ENCODE measurements at regions not wholly inside any gene's neighbourhood (a gene's known extent, or its start where the extent isn't known, plus 50 kb on each side); places are given as distances from the start of the nearest gene placed in this dataset.

DNA sequence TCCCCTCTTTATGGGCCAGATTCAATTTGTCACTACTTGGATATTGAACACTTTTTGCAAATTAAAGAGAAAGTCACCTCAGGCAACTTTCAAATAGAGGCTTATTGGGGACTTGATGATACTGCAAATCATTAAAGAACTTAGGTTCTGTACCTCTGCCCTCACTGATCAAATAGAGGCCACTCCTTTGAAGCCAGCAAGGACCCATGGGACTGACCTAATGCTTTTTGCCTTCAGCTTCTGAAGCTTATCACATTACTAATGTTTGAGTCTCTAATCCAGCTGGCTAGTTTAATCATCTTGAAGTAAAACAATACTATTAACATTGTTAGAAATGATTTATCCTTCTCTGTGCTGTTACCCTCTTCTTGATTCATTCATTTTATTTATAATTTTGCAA is 93.0 kb upstream of the ZNF800 start:
- intact Hi-C loops (cut with DNase I), result no loop called here
- DNase-seq, result no peak
- H3K9me3 ChIP-seq (ENCODE audit: control insufficient read depth in 2 of 3, insufficient read depth in 1 of 3, low read length in 3 of 3), result peaks cover 0 to 2% (median 0%) of the 10 kb centered on the region in 3 donors
- H3K9ac ChIP-seq (ENCODE audit: low read length in 3 of 3), result no peak overlapping the region
- H3K4me3 ChIP-seq (ENCODE audit: low read length in 3 of 3), result no peak overlapping the region
- FAIRE-seq, result no peak
- no peaks in the 10 kb centered on the region for H3K27me3 ChIP-seq (ENCODE audit: control insufficient read depth, insufficient read depth, low read length)
- no peaks in the 10 kb centered on the region for H3K36me3 ChIP-seq (ENCODE audit: control insufficient read depth in 2 of 3, insufficient read depth in 3 of 3, low read length in 3 of 3)
- TF ChIP-seq, protein P1, sequence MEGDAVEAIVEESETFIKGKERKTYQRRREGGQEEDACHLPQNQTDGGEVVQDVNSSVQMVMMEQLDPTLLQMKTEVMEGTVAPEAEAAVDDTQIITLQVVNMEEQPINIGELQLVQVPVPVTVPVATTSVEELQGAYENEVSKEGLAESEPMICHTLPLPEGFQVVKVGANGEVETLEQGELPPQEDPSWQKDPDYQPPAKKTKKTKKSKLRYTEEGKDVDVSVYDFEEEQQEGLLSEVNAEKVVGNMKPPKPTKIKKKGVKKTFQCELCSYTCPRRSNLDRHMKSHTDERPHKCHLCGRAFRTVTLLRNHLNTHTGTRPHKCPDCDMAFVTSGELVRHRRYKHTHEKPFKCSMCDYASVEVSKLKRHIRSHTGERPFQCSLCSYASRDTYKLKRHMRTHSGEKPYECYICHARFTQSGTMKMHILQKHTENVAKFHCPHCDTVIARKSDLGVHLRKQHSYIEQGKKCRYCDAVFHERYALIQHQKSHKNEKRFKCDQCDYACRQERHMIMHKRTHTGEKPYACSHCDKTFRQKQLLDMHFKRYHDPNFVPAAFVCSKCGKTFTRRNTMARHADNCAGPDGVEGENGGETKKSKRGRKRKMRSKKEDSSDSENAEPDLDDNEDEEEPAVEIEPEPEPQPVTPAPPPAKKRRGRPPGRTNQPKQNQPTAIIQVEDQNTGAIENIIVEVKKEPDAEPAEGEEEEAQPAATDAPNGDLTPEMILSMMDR (IDR thresholded peaks at IDR 0.05; ENCODE audit: borderline replicate concordance, extremely low read depth, insufficient read depth), result no peak
- H3K27ac ChIP-seq (ENCODE audit: low read depth in 2 of 2, low read length in 2 of 2), result no peak overlapping the region
- H3K4me1 ChIP-seq (ENCODE audit: control insufficient read depth in 2 of 3, insufficient read depth in 2 of 3, low read depth in 1 of 3, low read length in 3 of 3), result no peaks in the 10 kb centered on the region

DNA sequence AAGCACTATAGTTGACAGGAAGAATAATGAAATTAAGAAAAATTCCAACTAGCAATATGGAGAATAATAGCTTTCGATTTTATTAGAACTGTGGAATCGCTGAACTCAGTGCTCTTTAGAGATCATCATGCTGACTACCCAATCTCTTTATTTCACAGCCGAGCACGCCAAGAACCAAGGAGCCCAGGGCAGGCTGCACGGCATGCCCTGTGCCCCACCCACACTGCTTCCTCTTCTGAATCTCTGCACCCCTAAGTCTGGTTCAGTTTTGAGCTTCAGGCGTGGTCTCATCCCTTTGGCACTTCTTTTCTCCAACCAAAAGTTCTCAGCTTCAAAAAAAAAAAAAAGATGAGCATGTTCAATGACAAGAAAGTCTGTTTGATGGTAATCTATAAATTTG is 92.4 kb upstream of the ZNF800 start:
- Histone ChIP-seq H3K4me3 (ENCODE audit: low read length in 3 of 3) (no peak overlapping the region), H3K4me1 (ENCODE audit: control insufficient read depth in 2 of 3, insufficient read depth in 2 of 3, low read depth in 1 of 3, low read length in 3 of 3) (no peaks in the 10 kb centered on the region), H3K9me3 (ENCODE audit: control insufficient read depth in 2 of 3, insufficient read depth in 1 of 3, low read length in 3 of 3) (peaks cover 0 to 2% (median 0%) of the 10 kb centered on the region in 3 donors), H3K27ac (ENCODE audit: low read depth in 2 of 2, low read length in 2 of 2) (no peak overlapping the region), H3K9ac (ENCODE audit: low read length in 3 of 3) (no peak overlapping the region), H3K36me3 (ENCODE audit: control insufficient read depth in 2 of 3, insufficient read depth in 3 of 3, low read length in 3 of 3) (no peaks in the 10 kb centered on the region), H3K27me3 (ENCODE audit: control insufficient read depth, insufficient read depth, low read length) (no peaks in the 10 kb centered on the region)
- TF ChIP-seq, protein P1 (IDR thresholded peaks at IDR 0.05; ENCODE audit: borderline replicate concordance, extremely low read depth, insufficient read depth), result no peak
- DNase-seq (no peak), FAIRE-seq (no peak)
- intact Hi-C loops (cut with DNase I), result no loop called here

DNA sequence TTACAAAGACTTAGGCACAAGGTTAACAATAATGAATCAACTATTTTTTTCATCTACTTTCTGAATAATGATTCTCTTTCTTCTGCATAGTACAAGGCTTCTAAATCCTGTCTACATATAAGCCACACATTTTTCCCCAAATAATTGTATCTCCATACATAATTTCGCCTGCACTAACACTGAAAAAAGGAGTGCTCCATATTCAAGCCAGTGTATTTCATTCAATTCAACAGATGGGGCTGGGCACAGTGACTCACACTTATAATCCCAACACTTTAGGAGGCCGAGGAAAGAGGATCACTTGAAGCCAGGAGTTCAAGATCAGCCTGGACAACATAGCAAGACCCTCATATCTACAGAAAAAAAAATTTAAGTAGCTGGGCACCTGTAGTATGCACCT is 86.0 kb upstream of the ZNF800 start:
- intact Hi-C loops (cut with DNase I), result no loop called here
- H3K27ac ChIP-seq (ENCODE audit: low read depth in 2 of 2, low read length in 2 of 2), result no peak overlapping the region

DNA sequence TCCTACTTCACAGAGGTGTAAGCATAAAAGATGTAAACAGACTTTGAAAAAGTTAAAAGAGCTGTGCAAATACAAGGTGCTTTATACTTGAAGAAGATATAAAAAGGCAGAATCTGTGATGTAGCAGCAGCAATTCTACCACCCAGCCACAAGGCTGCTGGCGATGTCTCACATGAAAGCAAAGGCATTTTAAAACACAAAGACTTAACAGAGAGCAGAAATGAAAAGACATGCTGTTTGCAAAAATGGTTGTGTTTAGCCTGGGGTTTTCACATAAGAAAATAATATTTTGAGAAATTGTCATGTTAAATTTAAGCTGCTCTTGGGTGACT is 85.5 kb upstream of the ZNF800 start:
- no peak for FAIRE-seq
- no peaks in the 10 kb centered on the region for H3K9me3 ChIP-seq (ENCODE audit: control insufficient read depth in 2 of 3, insufficient read depth in 1 of 3, low read length in 3 of 3)

More for the DNA sequence above, 86.0 kb upstream of the ZNF800 start:
- Histone ChIP-seq H3K9me3 (ENCODE audit: control insufficient read depth in 2 of 3, insufficient read depth in 1 of 3, low read length in 3 of 3) (no peaks in the 10 kb centered on the region), H3K4me1 (ENCODE audit: control insufficient read depth in 2 of 3, insufficient read depth in 2 of 3, low read depth in 1 of 3, low read length in 3 of 3) (no peaks in the 10 kb centered on the region), H3K27me3 (ENCODE audit: control insufficient read depth, insufficient read depth, low read length) (no peaks in the 10 kb centered on the region), H3K9ac (ENCODE audit: low read length in 3 of 3) (no peak overlapping the region), H3K36me3 (ENCODE audit: control insufficient read depth in 2 of 3, insufficient read depth in 3 of 3, low read length in 3 of 3) (no peaks in the 10 kb centered on the region), H3K4me3 (ENCODE audit: low read length in 3 of 3) (no peak overlapping the region)
- TF ChIP-seq, protein P1 (IDR thresholded peaks at IDR 0.05; ENCODE audit: borderline replicate concordance, extremely low read depth, insufficient read depth), result no peak
- FAIRE-seq, result no peak
- DNase-seq, result no peak

More for the DNA sequence above, 85.5 kb upstream of the ZNF800 start:
- H3K9ac ChIP-seq (ENCODE audit: low read length in 3 of 3), result no peak overlapping the region
- H3K27ac ChIP-seq (ENCODE audit: low read depth in 2 of 2, low read length in 2 of 2), result no peak overlapping the region
- TF ChIP-seq, protein P1 (IDR thresholded peaks at IDR 0.05; ENCODE audit: borderline replicate concordance, extremely low read depth, insufficient read depth), result no peak
- no peak for DNase-seq
- no peaks in the 10 kb centered on the region for H3K27me3 ChIP-seq (ENCODE audit: control insufficient read depth, insufficient read depth, low read length)
- intact Hi-C loops (cut with DNase I), result no loop called here
- H3K4me1 ChIP-seq (ENCODE audit: control insufficient read depth in 2 of 3, insufficient read depth in 2 of 3, low read depth in 1 of 3, low read length in 3 of 3), result no peaks in the 10 kb centered on the region
- no peaks in the 10 kb centered on the region for H3K36me3 ChIP-seq (ENCODE audit: control insufficient read depth in 2 of 3, insufficient read depth in 3 of 3, low read length in 3 of 3)
- no peak overlapping the region for H3K4me3 ChIP-seq (ENCODE audit: low read length in 3 of 3)

Measured in kidney (tissue), 13 donors.